SK-N-SH (cell line): ENCODE measurements at regions not wholly inside any gene's neighbourhood (a gene's known extent, or its start where the extent isn't known, plus 50 kb on each side); places are given as distances from the start of the nearest gene placed in this dataset.

Experiments
- CTCF ChIA-PET: fragments of 300-600, 350-600 bp; formaldehyde crosslinking; extraction: SDS; loops from one replicate; lab custom pipeline; 2021; lab: Yijun Ruan, JAX
- POLR2A ChIA-PET: fragments of 350-600 bp; sonication (Branson Sonifier 250); formaldehyde crosslinking; extraction: SDS; loops from one replicate; lab custom pipeline; 2020; ENCODE audit warnings: antibody characterized with exemption, inconsistent platforms; lab: Yijun Ruan, JAX
- DNase-seq: peaks from one replicate; pipeline ENCODE4 v3.0.0; 2012
- H2AFZ ChIP-seq: fragments of 200-600 bp; sonication (generic); 2 replicates; pipeline ENCODE4 v1.8.1; 2016; ENCODE audit warnings: antibody characterized with exemption, mild to moderate bottlenecking, low read depth
- H3F3A ChIP-seq: fragments of 200-600 bp; sonication (generic); replicated peaks from 2 replicates; pipeline ENCODE3; 2016; ENCODE audit warnings: antibody characterized with exemption, mild to moderate bottlenecking; ENCODE audit not compliant: insufficient read depth
- H3K27ac ChIP-seq, 2 experiments: fragments of 200-500 bp in 1 of 2; fragments of 200-600 bp in 1 of 2; sonication (Bioruptor generic) in 1 of 2; sonication (generic), shearing (Covaris generic) in 1 of 2; 2 replicates each; pipeline versions ENCODE4 v1.5.1 to v1.6.1; 2014 to 2016; ENCODE audit warnings: low read depth in 2 of 2, inconsistent platforms in 1 of 2, low read length in 1 of 2, mild to moderate bottlenecking in 1 of 2, mixed read lengths in 1 of 2
- H3K27me3 ChIP-seq: fragments of 200-600 bp; sonication (generic), shearing (Covaris generic); 2 replicates; pipeline ENCODE4 v1.6.1; 2016; ENCODE audit warnings: mixed run types; ENCODE audit not compliant: insufficient read depth
- H3K36me3 ChIP-seq, 2 experiments: fragments of 200-500 bp in 1 of 2; fragments of 200-600 bp in 1 of 2; sonication (Bioruptor generic) in 1 of 2; sonication (generic) in 1 of 2; replicated peaks in 1 of 2; 2 replicates each; pipeline versions ENCODE3 to v1.5.1; 2014 to 2016; ENCODE audit warnings: low read length in 1 of 2, mild to moderate bottlenecking in 1 of 2; ENCODE audit not compliant: insufficient read depth in 2 of 2, control insufficient read depth in 1 of 2
- H3K4me1 ChIP-seq, 2 experiments: fragments of 200-500 bp in 1 of 2; fragments of 200-600 bp in 1 of 2; sonication (Bioruptor generic) in 1 of 2; sonication (generic), shearing (Covaris generic) in 1 of 2; 2 replicates each; pipeline versions ENCODE4 v1.5.1 to v1.6.1; 2014 to 2016; ENCODE audit warnings: low read depth in 1 of 2, low read length in 1 of 2, mixed run types in 1 of 2; ENCODE audit not compliant: insufficient read depth in 2 of 2, control insufficient read depth in 1 of 2
- H3K4me2 ChIP-seq: fragments of 200-600 bp; sonication (generic), shearing (Covaris generic); 2 replicates; pipeline ENCODE4 v1.6.1; 2017; ENCODE audit warnings: mixed run types
- H3K4me3 ChIP-seq, 2 experiments: fragments of 200-500 bp in 1 of 2; fragments of 200-600 bp in 1 of 2; sonication (Bioruptor generic) in 1 of 2; sonication (generic), shearing (Covaris generic) in 1 of 2; 2 replicates each; pipeline versions ENCODE4 v1.5.1 to v1.8.1; 2014 to 2016; ENCODE audit warnings: low read depth in 2 of 2, inconsistent platforms in 1 of 2, low read length in 1 of 2, mild to moderate bottlenecking in 1 of 2, mixed read lengths in 1 of 2, moderate library complexity in 1 of 2
- H3K79me2 ChIP-seq: fragments of 200-600 bp; sonication (generic); 2 replicates; pipeline ENCODE4 v1.8.1; 2017; ENCODE audit warnings: mild to moderate bottlenecking; ENCODE audit not compliant: insufficient read depth
- H3K9ac ChIP-seq: fragments of 200-600 bp; sonication (generic); 2 replicates; pipeline ENCODE4 v1.6.1; 2017; ENCODE audit warnings: mixed run types
- H3K9me2 ChIP-seq: fragments of 200-600 bp; sonication (generic); 2 replicates; pipeline ENCODE4 v1.6.1; 2017; ENCODE audit warnings: mixed run types
- H3K9me3 ChIP-seq: fragments of 200-600 bp; sonication (generic); 2 replicates; pipeline ENCODE4 v1.6.1; 2017; ENCODE audit warnings: mixed run types, mild to moderate bottlenecking, moderate library complexity
- H4K20me1 ChIP-seq: fragments of 200-600 bp; sonication (generic); 2 replicates; pipeline ENCODE4 v1.6.1; 2017; ENCODE audit warnings: mild to moderate bottlenecking, mixed run types; ENCODE audit not compliant: insufficient read depth
- CTCF ChIP-seq: fragments of 200-600 bp; sonication (generic); IDR thresholded peaks from 2 replicates; pipeline ENCODE4 v1.6.1; 2017; ENCODE audit warnings: antibody characterized with exemption, mild to moderate bottlenecking, moderate library complexity
- FOSL2 ChIP-seq: IDR thresholded peaks from 2 replicates; pipeline ENCODE4 v1.4.0; 2012; ENCODE audit warnings: low read depth, mild to moderate bottlenecking, moderate library complexity, borderline replicate concordance
- IRF3 ChIP-seq: fragments of 150-350 bp; IDR thresholded peaks from 2 replicates; pipeline ENCODE4 v1.6.1; 2016; ENCODE audit warnings: mild to moderate bottlenecking, low read depth, low read length
- JUND ChIP-seq: IDR thresholded peaks from 2 replicates; pipeline ENCODE4 v1.4.0; 2012
- NFIC ChIP-seq: IDR thresholded peaks from 2 replicates; pipeline ENCODE4 v1.4.0; 2012; ENCODE audit warnings: borderline replicate concordance
- NRF1 ChIP-seq: IDR thresholded peaks from 2 replicates; pipeline ENCODE4 v1.6.1; 2012; ENCODE audit warnings: low read depth, mild to moderate bottlenecking, low read length
- RAD21 ChIP-seq: IDR thresholded peaks from 2 replicates; pipeline ENCODE4 v1.6.1; 2012; ENCODE audit warnings: mild to moderate bottlenecking, low read length
- TEAD4 ChIP-seq: IDR thresholded peaks from 2 replicates; pipeline ENCODE4 v1.4.0; 2012; ENCODE audit warnings: mild to moderate bottlenecking, borderline replicate concordance; ENCODE audit not compliant: insufficient read depth
- WGBS: methylation state at CpG from one replicate; pipeline ENCODE4 v1.1.6; 2017; ENCODE audit warnings: low lambda C conversion rate; 5-methylcytosine and 5-hydroxymethylcytosine counted together
- TF ChIP-seq, protein P1 (sequence below): IDR thresholded peaks from 2 replicates; pipeline ENCODE4 v1.4.0; 2012; ENCODE audit warnings: low read depth, borderline replicate concordance
- TF ChIP-seq, protein P2 (sequence below): IDR thresholded peaks from 2 replicates; pipeline ENCODE4; 2012

DNA sequence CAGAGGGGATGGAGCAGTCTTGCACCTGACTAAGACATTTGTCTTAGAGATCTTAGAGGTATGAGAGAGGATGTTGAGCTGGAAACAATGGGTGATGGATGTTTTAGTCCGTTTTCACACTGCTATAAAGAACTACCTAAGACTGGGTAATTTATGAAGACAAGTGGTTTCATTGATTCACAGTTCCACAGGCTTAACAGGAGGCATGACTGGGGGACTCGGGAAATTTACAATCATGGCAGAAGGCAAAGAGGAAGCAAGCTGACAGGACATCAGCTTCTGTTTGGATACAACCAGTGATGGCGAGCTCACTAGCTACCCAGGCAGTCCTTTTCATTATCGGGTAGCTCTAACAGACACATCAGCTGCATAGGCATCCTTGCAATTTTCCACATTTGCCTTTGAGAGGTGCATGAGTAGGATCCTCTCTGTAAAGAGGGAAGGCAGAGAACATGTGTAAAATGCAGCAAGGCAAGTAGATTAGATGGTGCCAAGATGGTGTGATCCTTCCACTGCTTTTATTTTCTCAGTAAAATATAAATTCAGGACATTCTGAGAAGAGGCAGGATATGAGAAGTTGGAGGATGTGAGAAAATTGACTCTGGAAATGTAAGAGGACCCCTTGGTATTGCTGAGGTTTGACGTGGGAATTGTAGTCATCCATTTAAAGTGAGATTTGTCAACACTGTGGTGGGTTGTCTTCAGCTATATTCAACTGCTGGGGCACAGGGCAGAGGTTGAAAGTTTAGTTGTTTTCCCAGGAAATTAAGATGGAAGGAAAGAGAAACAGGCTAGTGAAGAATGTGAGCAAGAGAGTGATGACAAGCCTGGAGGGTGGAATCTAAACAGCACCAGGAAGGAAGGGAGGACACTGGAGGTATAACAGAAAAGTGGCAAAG is 1140.0 kb upstream of the AUTS2 start:
- no peaks in the 10 kb centered on the region for H3K79me2 ChIP-seq
- ChIA-PET POLR2A (no interaction called here), CTCF (no interaction called here)
- H3K9me2 ChIP-seq: no peaks in the 10 kb centered on the region
- H3K9me3 ChIP-seq: no peaks in the 10 kb centered on the region
- no peak overlapping the region for H3K27ac ChIP-seq
- peaks cover 0 to 10% of the 10 kb centered on the region in 2 experiments; a peak in 1 of 4 replicates for H3K4me1 ChIP-seq
- no peak overlapping the region for H3K4me2 ChIP-seq
- WGBS: 45% methylated on average over 5 of the region's 5 CpGs
- H3K36me3 ChIP-seq: no peaks in the 10 kb centered on the region
- H2AFZ ChIP-seq: no peak overlapping the region
- no peaks in the 10 kb centered on the region for H4K20me1 ChIP-seq
- no peak for DNase-seq
- TF ChIP-seq IRF3 (no peak), NFIC (no peak), NRF1 (no peak), RAD21 (no peak), FOSL2 (no peak), JUND (no peak), TEAD4 (no peak), CTCF (no peak)
- TF ChIP-seq, protein P1, sequence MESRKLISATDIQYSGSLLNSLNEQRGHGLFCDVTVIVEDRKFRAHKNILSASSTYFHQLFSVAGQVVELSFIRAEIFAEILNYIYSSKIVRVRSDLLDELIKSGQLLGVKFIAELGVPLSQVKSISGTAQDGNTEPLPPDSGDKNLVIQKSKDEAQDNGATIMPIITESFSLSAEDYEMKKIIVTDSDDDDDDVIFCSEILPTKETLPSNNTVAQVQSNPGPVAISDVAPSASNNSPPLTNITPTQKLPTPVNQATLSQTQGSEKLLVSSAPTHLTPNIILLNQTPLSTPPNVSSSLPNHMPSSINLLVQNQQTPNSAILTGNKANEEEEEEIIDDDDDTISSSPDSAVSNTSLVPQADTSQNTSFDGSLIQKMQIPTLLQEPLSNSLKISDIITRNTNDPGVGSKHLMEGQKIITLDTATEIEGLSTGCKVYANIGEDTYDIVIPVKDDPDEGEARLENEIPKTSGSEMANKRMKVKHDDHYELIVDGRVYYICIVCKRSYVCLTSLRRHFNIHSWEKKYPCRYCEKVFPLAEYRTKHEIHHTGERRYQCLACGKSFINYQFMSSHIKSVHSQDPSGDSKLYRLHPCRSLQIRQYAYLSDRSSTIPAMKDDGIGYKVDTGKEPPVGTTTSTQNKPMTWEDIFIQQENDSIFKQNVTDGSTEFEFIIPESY: no peak
- TF ChIP-seq, protein P2, sequence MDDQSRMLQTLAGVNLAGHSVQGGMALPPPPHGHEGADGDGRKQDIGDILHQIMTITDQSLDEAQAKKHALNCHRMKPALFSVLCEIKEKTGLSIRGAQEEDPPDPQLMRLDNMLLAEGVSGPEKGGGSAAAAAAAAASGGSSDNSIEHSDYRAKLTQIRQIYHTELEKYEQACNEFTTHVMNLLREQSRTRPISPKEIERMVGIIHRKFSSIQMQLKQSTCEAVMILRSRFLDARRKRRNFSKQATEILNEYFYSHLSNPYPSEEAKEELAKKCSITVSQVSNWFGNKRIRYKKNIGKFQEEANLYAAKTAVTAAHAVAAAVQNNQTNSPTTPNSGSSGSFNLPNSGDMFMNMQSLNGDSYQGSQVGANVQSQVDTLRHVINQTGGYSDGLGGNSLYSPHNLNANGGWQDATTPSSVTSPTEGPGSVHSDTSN: no peak
- H3F3A ChIP-seq: peaks cover 7% of the 10 kb centered on the region
- no peak overlapping the region for H3K4me3 ChIP-seq
- H3K9ac ChIP-seq: no peak overlapping the region
- H3K27me3 ChIP-seq: no peaks in the 10 kb centered on the region
